Adrenal gland (tissue), 5 donors: ENCODE measurements at regions not wholly inside any gene's neighbourhood (a gene's known extent, or its start where the extent isn't known, plus 50 kb on each side); places are given as distances from the start of the nearest gene placed in this dataset.

Experiments
- CTCF ChIP-seq, 6 experiments: fragments of 450-650 bp in 4 of 6; fragments of 200-600 bp in 2 of 6; sonication (generic) in 1 of 6; IDR thresholded peaks; 1 replicate in 5 of 6; 2 replicates in 1 of 6; pipeline versions ENCODE4 v1.5.1 to v1.8.0; 2016 to 2021; ENCODE audit warnings: antibody characterized with exemption in 6 of 6, mild to moderate bottlenecking in 2 of 6, moderate library complexity in 1 of 6
- POLR2A ChIP-seq, 2 donors: fragments of 450-650 bp; IDR thresholded peaks; one replicate each; pipeline ENCODE4 v1.6.1; 2017; ENCODE audit warnings: antibody characterized with exemption in 2 of 2, mild to moderate bottlenecking in 2 of 2, moderate library complexity in 1 of 2
- donor health status: DM: no; HTN: no; CAD: no.

- no peak for TF ChIP-seq CTCF (IDR thresholded peaks at IDR 0.05)
- no peak for TF ChIP-seq POLR2A (IDR thresholded peaks at IDR 0.05)
These were observed 324.2 kb upstream of the NCKAP5 start for GRCh38 chr2:133892352-133892913.
